HG02763 (cell line): ENCODE measurements at regions not wholly inside any gene's neighbourhood (a gene's known extent, or its start where the extent isn't known, plus 50 kb on each side); places are given as distances from the start of the nearest gene placed in this dataset.
A peak's percentile ranks its signal among the peaks of the same experiment; 100 is the strongest.

Source experiments
- ATAC-seq: cut with Tn5 transposase; IDR thresholded peaks from one replicate; pipeline ENCODE4 v1.9.1; 2021; ENCODE audit warnings: mild to moderate bottlenecking, moderate library complexity; ENCODE audit not compliant: unreplicated experiment

DNA sequence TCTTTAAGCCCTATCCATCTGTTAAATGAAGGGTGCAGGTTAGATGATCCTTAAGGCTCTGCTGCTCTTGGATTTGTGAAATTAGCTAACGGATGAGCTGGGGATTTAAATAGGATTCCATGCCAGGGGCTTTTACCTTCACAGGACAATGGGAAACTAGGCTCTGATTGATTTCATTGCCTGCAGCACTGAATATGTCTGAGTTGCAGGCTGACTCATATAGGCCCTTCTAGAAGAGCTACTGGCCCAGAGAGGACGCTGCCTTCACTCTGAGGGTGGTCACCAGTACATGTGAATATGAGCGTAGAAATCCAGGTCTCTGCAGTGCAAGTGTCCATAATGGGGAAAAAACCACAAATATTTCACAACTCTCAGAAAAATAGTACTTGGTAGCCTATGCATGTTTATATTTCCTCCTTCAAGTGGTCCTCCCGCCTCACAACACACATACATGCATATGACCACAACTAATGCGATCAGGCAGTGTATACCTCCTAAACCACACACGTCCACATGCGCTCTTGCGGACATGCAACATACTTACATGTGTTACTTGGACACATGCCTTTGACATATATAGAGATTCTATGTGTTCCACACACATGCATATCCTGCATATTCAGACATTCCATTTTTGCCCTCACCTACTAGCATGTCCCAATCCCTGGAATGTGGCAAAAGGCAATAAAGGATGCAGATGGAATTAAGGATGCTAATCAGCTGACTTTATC lies 233.8 kb upstream of the JUN start:
- ATAC-seq: no peak

DNA sequence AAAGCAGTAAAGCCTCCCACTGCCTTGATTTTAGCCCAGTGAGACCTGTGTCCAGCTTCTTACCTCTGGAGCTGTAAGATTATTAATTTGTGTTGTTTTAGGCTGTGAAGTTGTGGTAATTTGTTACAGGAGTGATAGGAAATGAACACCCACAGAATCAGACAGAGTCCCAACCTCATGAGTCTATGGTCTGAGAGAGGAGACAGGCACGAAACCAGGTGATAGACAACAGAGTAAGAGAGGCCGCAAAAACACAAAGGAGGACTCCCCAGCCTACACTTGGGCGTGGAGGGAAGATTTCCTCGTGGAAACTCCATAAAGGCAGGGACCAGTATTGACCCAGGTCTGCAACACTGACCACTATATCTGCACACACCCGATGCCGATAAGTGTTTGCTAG lies 234.6 kb upstream of the JUN start:
- no peak for ATAC-seq

DNA sequence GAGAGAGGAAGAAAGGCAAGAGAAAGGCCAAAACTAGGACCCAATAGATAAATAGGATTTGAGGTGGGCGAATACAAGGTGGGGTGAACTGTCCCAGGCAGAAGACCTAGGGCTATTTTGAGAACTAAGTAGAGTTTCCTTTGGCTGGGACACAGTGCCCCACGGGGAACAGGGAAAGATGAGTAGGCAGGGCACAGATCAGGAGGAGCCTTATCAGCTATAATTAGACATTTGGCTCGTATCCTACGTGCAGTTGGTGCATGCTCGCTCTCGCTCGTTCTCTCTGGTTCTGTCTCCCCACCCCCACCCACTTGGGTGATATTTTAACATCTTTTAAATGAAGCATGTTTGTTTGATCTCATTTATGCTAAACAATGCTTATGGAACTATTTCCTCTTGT lies 235.0 kb upstream of the JUN start:
- ATAC-seq: no peak

DNA sequence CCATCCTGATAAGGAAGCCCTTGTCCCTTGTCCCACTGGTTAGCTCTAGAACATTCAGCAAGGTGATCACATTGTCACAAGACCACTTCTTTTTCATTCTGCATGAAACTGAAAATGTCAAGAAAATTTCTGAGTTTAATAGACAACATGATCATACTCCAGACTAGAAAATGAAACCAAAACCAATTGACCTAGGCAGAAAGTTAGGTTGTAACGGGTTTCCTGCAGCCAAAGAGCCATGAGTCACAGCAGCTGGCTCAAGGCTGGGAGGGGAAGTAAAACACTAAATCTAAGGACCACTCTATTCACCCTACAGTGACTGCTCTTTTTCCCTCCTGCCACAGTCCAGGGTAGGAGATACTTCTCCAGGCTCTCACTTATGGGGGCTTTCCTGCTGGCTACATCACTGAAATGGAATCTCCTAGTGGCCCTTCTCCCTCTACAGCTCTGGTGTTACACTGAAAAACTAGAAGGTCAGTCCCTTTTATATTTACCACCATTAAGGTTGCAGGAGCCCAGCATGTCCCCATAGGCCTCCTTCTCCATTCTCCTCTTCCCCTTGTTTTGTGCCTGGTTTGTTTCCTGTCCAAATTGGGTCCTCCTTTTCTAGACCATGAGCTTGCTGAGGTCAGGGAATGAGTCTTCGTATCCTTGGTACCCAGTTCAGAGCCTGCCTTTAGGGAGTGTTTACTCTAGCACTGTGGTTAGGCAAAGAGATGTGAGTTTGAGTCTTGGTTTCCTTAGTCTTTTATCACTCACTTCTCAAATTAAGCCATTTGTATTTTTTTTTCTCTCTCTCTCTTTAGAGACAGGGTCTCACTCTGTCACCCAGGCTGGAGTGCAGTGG lies 236.5 kb upstream of the JUN start:
- ATAC-seq: peak; percentile 86

DNA sequence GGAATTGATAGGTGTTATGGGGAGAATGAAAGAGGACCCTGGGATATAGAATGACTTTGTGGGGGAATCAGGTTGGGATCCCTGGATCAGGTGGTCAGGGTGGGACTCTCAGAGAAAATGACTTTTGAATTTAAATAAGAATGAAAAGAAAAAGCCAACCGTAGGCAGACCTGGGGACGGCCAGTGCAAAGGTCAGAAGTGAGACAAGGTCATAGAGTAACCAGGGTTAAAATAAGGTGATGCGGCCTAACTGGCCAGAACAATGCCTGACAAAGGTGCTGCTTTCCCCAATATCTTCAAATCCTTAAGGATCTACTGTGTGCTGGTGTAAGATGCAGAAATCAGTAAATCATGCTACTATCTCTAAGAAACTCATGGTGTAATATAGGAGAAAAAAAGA lies 238.4 kb upstream of the JUN start:
- no peak for ATAC-seq

DNA sequence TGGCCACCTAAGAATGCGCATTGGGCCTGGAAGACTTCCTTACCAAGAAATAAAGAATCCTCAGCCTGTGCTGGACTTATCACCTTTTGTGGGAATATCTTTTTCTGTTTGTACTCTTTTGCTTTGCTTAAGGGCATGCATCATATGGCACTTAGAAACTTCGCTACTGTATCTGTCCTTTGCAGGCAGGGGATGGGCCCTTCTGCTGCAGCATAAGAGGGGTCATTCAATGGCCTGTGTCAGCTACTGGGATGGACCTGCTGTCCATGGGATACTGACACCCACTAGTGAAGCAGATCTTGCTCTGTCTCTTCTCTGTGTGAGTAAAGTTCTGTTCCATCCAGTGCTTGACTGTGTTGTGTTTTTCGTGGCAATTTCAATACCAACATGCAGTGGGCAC lies 239.0 kb upstream of the JUN start:
- ATAC-seq: no peak

DNA sequence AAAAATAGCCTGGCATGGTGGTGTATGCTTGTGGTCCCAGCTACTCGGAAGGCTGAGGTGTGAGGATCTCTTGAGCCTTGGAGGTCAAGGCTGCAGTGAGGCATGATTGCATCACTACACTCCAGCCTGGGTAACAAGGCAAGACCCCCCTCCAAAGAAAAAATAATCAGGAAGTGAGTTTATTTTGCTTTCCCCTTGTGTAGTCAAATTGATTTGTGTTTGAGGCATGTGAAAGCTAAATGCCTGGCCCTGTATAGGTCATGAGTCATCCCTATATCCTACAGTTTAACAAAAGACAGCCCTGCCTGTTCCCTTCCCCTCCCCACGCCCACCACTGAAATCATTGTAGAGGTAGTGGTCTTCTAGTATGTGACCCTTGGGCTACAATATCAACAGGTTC lies 241.4 kb upstream of the JUN start:
- ATAC-seq: no peak

DNA sequence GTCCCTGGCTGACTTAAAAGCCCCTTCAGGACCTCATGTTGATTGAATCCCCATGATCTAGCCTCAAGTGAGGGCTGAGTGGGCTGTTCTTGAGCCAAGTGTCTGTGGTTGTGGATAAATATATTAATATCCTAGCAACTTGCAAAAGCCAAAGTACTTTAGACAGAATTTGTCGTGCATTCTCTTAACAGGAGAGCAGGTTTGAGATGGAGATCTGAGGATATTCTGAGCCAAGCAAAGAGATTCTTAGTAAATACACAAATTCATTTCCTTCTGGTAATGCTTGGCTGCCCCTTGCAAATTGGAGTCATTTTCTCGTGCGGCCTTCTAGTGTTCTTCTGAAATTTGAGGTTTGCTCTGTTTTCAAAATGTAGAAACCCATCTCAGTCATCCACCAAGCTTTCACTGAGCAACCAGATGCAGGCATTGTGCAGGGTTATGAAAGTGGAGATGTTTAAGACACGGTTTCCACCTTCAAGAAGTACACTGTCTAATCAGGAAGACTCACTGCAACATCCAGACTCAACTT lies 242.1 kb upstream of the JUN start:
- ATAC-seq: peak; percentile 85

DNA sequence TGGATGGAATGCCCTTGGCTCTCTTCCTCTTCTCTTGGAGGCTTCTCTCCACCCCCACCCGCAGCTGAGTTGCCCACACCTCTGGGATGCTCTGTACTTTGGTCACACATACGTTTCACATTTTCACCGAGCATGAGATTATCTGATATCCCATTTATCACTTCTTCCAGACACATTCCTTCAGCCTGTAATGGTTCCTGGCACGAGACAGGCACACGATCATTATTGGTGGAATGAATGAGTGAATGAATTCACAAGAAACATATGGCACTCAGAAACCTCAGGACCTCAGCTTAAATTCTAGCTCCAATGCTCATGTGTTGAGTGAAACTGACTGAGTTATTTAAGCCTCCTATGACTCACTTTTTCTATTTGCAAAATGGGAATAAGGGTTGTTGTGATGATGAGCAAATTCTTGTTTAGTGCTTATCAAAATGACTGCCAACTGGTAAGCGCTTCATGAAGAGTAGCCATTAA lies 242.7 kb upstream of the JUN start:
- no peak for ATAC-seq

DNA sequence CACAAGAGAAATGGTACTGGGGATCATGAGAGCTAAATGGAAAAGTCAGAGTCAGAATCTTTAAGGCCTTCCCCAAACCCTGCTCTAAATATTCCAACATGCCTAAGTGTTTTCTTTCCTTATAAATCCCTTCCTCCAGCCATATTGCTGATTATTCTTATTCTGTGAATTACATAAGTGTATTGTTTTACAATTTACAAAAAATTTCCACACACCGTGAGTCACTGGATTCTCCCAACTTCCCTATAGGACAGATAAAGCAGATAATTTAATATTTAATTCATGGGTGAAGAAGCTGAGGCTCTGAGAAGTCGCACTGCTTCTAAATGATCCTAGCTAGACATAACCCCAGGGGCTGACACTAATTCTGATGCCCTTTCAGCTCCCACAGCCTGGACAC lies 243.3 kb upstream of the JUN start:
- ATAC-seq: no peak

DNA sequence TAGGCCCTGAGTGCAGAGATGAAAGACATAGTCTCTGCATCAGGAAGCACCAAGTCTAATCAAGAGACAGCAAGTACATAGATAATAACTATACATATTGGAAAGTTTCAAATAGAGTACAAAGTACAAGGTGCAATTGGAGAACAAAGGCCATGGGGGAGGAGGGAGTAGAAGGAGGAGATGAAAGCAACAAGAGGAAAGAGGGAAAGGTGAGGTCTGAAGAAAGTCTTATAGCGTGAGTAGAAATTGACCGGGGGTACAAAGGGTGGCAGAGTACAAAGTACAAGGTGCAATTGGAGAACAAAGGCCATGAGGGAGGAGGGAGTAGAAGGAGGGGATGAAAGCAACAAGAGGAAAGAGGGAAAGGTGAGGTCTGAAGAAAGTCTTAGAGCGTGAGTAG lies 244.2 kb upstream of the JUN start:
- no peak for ATAC-seq

DNA sequence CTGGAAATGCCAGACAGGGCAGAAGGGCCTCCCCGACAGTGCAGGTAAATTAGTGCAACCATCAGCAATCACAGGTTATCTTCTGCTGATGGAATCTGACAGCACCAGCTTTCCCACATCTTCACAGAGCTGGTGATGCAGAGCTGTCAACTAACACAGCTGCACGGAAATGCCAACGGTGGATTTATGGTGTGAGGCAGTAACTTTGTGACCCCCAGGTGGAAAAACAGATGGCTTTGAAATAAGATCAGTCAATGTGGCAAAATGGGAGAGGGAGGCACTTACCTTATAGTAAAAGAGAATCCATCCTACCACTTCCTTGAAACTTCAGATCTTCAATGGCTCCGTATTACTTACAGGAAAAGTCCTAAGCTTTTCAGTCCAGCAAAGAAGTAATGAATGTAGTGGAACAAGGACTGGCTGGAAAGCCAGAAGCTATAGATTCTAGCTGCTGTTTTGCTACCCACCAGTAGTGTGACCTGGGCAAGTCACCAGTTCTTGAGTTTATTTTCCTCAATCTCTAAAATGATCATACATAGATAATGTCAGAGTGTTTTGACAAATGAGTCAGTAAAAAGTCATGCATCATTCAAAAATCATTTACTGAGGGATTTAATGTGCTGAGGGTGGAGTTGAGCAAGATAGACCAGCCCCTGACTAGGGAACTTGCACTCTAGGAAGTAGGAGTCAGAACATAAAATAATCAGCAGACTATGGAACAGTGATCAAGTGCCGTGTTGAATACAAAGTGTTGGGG lies 245.7 kb upstream of the JUN start:
- no peak for ATAC-seq

DNA sequence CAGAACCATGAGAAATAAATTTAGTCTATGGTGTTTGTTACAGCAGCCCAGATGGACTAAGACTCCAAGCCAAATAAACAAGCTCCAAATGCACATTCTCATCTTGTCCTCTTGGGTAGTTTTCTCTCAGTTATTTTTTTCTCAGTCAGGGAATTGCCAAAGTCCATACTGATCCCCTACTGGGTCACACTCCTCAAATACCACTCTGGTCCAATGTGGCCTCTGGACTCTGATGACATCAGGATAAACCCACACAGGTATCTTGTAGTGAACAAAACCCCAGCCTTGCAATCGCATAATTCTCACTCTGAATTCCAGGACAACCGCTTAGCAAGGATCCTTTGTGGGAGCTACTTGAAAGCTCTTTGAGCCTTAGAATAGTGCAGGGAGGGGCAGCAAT lies 248.4 kb upstream of the JUN start:
- no peak for ATAC-seq

DNA sequence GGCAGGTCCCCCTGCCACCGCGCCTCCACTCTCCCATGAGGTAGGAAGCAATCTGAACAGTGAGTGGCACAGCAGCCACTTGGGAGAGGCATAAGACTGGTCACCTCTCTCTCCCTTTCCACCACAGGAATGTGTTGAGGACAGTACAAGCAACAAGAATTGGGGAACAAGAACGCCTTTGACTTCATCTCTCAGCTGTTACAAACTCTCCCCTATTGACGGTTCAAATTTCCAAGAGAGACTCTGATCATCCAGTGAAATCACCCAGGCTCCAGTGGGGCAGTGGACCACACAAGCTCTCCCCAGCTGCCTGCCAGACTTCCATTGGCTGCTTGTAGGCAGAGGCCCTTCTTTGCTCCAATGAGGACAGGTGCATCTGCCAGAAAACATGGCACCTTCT lies 249.9 kb upstream of the JUN start:
- no peak for ATAC-seq

DNA sequence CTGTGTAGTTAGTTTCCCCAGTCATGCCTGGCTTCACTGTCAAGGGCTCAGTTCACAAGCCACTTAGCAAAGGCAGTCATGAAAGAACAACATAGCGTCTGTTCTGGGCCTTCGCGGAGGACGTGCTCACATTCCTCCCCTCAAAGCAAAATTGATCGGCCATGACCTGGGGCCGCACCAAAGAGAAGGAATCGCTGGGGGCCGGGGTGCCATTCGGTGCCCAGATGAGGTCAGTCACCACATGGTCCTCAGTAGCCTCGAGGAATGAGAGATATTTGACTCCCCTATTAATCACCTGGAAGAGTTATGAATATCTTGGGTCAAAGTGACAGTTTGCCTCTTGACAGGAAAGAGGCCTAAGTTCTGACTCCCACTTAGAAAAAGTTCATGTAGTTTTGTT lies 251.1 kb upstream of the JUN start:
- no peak for ATAC-seq

DNA sequence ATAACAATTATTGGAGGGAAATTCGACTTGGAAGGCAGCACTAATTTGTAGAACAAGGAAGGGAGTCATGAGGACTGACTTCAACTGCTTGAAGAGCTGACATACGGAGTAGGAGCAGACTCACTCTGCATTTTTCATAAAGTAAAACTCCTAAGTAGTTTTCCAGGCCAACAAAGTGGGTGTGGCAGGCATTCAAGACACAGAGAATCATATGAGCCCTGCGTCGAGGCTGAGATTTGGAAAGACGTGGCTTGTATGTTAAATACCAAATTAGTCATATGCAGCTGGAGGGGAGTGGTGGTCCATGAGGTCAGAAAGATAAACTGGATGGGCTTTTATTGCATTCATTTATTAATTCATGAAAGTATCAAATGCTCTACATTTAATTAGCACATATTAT lies 255.7 kb upstream of the JUN start:
- ATAC-seq: no peak

DNA sequence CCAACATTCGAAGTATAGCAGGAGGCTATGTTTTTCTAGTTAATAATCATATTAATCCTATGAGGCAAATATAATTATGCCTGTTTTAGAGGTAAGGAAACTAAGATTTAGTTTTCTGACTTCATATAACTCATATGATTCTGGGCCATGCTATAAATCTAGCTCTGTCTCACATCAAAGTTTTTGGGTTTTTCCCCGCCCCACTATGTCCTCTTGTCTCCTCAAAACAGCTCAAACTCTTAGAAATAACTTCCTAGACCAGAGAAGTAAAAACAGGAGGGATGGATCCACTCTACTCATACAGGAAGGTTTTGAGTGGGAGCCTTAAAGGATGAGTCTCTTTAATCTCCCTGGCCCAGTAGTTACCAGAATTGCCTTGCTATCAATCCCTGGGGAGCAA lies 256.4 kb upstream of the FGGY start:
- ATAC-seq: no peak

DNA sequence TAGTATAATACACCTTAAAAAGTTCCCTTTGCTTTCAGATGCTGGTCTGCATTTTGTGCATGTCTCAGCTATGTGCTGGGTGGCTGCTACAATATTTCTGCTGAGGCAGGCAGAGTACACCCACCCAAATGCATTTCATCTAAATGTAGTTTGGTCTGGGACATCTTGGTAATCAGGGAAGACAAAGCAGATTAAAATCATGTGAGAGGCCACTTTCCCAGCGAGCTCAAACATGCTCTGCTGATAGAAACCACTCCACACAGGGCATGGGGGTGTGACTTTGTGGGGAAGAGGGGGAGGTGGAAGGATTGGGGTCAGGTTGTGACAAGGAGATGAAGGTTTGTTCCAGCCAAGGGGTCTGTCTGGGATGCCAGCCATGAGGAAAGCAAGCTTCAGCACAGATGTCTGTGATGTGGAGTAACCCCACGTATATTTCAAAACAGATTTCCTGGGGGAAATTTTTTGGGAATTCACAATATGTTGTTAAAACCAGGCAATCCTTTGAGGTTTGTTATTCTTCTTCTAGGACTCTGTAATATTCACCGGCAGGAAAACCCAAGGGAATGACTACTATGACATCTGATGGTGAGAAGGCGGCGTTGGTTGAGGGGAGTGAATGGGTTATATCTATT lies 255.1 kb upstream of the FGGY start:
- ATAC-seq: no peak

DNA sequence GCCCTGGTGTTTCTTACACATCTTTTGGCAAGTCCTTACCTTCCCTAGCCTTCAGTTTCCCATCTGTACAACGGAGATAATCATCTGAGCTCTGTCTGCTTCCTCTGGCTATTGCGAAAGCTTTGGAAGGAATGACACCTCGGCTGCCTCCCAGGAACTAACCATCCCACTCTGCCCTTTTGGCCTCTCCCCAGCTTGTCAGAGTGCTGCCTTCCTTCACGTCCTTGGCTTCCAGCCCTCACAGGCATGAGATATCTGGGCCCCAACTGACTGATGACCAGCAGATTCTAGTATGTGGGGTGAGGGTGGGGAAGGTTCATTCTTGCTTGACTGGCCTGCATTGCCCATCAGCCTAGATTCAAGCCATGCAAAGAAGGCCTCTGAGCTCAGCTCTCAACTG lies 253.1 kb upstream of the FGGY start:
- ATAC-seq: no peak

DNA sequence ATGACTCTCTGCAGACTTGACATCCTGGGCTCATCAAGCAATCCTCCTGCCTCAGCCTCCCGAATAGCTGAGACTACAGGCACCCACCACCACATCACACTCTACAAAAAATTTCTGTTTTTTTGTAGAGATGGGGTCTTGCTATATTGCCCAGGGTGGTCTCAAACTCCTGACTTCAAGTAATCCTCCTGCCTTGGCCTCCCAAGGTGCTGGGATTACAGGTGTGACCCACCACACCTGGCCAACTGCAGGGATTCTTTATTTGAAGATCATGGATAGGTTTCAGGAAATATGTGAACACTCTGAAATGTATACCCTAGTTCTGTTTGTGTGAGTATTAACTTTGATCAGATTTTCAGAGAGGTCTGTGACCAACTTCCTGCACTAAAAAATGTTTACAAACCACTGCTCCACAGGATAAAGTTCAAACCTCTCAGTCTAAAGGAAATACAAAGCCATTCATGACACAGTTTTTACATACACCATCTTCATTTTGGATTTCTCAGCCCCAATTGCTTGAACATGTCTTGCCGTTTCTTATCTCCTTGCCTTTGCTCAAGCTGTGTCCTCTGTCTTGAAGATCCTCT lies 252.3 kb upstream of the FGGY start:
- no peak for ATAC-seq

DNA sequence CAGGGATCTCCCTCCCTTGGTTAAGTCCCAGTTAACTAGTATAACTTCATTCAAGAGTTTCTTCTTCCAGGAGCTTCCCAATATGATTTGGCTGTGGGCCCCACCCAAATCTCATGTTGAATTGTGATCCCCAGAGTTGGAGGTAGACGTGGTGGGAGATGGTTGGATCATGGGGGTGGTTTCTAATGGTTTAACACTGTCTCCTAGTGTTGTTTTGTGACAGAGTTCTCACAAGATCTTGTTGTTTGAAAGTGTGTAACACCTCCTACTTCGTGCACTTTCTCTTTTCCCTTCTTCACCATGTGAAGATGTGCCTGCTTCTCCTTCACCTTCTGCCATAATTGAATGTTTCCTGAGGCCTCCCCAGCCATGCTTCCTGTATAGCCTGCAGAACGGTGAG lies 251.8 kb upstream of the FGGY start:
- no peak for ATAC-seq
